A549 (cell line): ENCODE measurements at regions not wholly inside any gene's neighbourhood (a gene's known extent, or its start where the extent isn't known, plus 50 kb on each side); places are given as distances from the start of the nearest gene placed in this dataset.

Experiments
- CEBPB ChIP-seq, 2 experiments: fragments of >200 bp in 1 of 2; sonication (Bioruptor Twin) in 1 of 2; formaldehyde crosslinking in 1 of 2; IDR thresholded peaks; 2 replicates each; pipeline ENCODE4 v1.6.1; 2012 to 2016
- HDAC2 ChIP-seq: fragments of 200-600 bp; sonication (generic); IDR thresholded peaks from 2 replicates; pipeline ENCODE4 v1.6.1; 2016
- HOXA7 ChIP-seq: fragments of 250-450 bp; sonication (Bioruptor Pico); IDR thresholded peaks from 2 replicates; pipeline ENCODE4 v1.5.0; 2020; ENCODE audit warnings: mild to moderate bottlenecking, moderate library complexity
- KDM5A ChIP-seq: fragments of 200-600 bp; sonication (generic); IDR thresholded peaks from 2 replicates; pipeline ENCODE4 v1.6.1; 2016; ENCODE audit warnings: antibody characterized with exemption, mild to moderate bottlenecking
- POLR2A ChIP-seq: IDR thresholded peaks from 2 replicates; pipeline ENCODE4 v1.6.1; 2012; ENCODE audit warnings: mild to moderate bottlenecking, low read length
- POLR2AphosphoS2 ChIP-seq: conservative IDR thresholded peaks from 2 replicates; pipeline ENCODE4 v1.6.1; 2012; ENCODE audit warnings: low read length, improper control_type of control experiment, inconsistent platforms
- RAD21 ChIP-seq, 2 experiments: fragments of >200 bp in 1 of 2; sonication (Bioruptor Twin) in 1 of 2; formaldehyde crosslinking in 1 of 2; IDR thresholded peaks in 1 of 2; conservative IDR thresholded peaks in 1 of 2; 2 replicates in 1 of 2; 3 replicates in 1 of 2; pipeline ENCODE4 v1.6.1; 2012 to 2018; ENCODE audit warnings: inconsistent platforms in 1 of 2
- RFX5 ChIP-seq: fragments of 450-650 bp; IDR thresholded peaks from 2 replicates; pipeline ENCODE4 v1.7.1; 2014; ENCODE audit warnings: antibody characterized with exemption, mild to moderate bottlenecking, moderate library complexity
- ZNF302 ChIP-seq: fragments of 250-450 bp; sonication (Bioruptor Pico); IDR thresholded peaks from 2 replicates; pipeline ENCODE4 v1.9.0; 2021; ENCODE audit warnings: inconsistent platforms, mild to moderate bottlenecking, moderate library complexity
- TF ChIP-seq, protein P1 (sequence below): fragments of 250-450 bp; sonication (Bioruptor Pico); IDR thresholded peaks from 2 replicates; pipeline ENCODE4 v1.5.0; 2021; ENCODE audit warnings: mild to moderate bottlenecking, moderate library complexity, borderline replicate concordance
- TF ChIP-seq, protein P2 (sequence below): fragments of >200 bp; sonication (Bioruptor Twin); formaldehyde crosslinking; IDR thresholded peaks from 3 replicates; pipeline ENCODE4 v1.5.1; 2016
- TF ChIP-seq, protein P3 (sequence below): fragments of 450-650 bp; IDR thresholded peaks from 2 replicates; pipeline ENCODE4 v1.6.1; 2014; ENCODE audit warnings: antibody characterized with exemption
- TF ChIP-seq, protein P4 (sequence below): fragments of 150-350 bp; IDR thresholded peaks from 2 replicates; pipeline ENCODE4 v1.6.1; 2014; ENCODE audit warnings: low read depth, mild to moderate bottlenecking, low read length
- TF ChIP-seq, protein P5 (sequence below): IDR thresholded peaks from 2 replicates; pipeline ENCODE4 v1.6.1; 2012

DNA sequence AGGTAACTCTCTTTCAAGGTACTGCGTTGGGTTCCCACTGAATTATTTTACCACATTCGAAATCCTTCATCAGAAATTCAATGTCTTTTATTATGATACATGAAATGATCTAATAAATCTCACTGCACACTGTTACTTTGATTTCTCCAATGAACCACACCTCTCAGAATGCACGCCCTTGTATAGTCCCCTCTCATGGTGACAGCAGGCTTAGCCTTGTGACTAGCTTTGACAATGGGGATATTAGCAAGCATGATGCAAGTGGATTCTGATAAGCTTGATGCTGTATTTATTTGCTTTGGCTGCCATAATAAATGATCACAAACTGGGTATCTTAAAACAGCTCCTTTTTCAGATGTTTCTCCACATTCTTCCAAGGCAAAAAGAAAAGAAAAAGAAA, 100.4 kb upstream of the ETV6 start:
- TF ChIP-seq, protein P1, sequence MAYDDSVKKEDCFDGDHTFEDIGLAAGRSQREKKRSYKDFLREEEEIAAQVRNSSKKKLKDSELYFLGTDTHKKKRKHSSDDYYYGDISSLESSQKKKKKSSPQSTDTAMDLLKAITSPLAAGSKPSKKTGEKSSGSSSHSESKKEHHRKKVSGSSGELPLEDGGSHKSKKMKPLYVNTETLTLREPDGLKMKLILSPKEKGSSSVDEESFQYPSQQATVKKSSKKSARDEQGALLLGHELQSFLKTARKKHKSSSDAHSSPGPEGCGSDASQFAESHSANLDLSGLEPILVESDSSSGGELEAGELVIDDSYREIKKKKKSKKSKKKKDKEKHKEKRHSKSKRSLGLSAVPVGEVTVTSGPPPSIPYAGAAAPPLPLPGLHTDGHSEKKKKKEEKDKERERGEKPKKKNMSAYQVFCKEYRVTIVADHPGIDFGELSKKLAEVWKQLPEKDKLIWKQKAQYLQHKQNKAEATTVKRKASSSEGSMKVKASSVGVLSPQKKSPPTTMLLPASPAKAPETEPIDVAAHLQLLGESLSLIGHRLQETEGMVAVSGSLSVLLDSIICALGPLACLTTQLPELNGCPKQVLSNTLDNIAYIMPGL (CRISPR knock-in tag), result no peak
- TF ChIP-seq, protein P2, sequence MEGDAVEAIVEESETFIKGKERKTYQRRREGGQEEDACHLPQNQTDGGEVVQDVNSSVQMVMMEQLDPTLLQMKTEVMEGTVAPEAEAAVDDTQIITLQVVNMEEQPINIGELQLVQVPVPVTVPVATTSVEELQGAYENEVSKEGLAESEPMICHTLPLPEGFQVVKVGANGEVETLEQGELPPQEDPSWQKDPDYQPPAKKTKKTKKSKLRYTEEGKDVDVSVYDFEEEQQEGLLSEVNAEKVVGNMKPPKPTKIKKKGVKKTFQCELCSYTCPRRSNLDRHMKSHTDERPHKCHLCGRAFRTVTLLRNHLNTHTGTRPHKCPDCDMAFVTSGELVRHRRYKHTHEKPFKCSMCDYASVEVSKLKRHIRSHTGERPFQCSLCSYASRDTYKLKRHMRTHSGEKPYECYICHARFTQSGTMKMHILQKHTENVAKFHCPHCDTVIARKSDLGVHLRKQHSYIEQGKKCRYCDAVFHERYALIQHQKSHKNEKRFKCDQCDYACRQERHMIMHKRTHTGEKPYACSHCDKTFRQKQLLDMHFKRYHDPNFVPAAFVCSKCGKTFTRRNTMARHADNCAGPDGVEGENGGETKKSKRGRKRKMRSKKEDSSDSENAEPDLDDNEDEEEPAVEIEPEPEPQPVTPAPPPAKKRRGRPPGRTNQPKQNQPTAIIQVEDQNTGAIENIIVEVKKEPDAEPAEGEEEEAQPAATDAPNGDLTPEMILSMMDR, result no peak
- TF ChIP-seq ZNF302 (CRISPR knock-in tag), result no peak
- TF ChIP-seq, protein P3, sequence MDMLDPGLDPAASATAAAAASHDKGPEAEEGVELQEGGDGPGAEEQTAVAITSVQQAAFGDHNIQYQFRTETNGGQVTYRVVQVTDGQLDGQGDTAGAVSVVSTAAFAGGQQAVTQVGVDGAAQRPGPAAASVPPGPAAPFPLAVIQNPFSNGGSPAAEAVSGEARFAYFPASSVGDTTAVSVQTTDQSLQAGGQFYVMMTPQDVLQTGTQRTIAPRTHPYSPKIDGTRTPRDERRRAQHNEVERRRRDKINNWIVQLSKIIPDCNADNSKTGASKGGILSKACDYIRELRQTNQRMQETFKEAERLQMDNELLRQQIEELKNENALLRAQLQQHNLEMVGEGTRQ, result no peak
- no peak for TF ChIP-seq POLR2AphosphoS2
- TF ChIP-seq CEBPB (IDR thresholded peaks at IDR 0.05), result no peak
- no peak for TF ChIP-seq KDM5A
- TF ChIP-seq RAD21 (conservative IDR thresholded peaks at IDR 0.05 in 1 of 2, IDR thresholded peaks at IDR 0.05 in 1 of 2), result no peak
- TF ChIP-seq RFX5, result no peak
- TF ChIP-seq, protein P4, sequence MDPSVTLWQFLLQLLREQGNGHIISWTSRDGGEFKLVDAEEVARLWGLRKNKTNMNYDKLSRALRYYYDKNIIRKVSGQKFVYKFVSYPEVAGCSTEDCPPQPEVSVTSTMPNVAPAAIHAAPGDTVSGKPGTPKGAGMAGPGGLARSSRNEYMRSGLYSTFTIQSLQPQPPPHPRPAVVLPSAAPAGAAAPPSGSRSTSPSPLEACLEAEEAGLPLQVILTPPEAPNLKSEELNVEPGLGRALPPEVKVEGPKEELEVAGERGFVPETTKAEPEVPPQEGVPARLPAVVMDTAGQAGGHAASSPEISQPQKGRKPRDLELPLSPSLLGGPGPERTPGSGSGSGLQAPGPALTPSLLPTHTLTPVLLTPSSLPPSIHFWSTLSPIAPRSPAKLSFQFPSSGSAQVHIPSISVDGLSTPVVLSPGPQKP, result no peak
- no peak for TF ChIP-seq HDAC2
- TF ChIP-seq, protein P5, sequence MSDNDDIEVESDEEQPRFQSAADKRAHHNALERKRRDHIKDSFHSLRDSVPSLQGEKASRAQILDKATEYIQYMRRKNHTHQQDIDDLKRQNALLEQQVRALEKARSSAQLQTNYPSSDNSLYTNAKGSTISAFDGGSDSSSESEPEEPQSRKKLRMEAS, result no peak
- no peak for TF ChIP-seq POLR2A
- TF ChIP-seq HOXA7 (CRISPR knock-in tag), result no peak
